HEK293 (cell line): ENCODE measurements at regions not wholly inside any gene's neighbourhood (a gene's known extent, or its start where the extent isn't known, plus 50 kb on each side); places are given as distances from the start of the nearest gene placed in this dataset.

Experiments used
- CTCF ChIA-PET: fragments of 350-600 bp; formaldehyde crosslinking; extraction: SDS; loops from one replicate; lab custom pipeline; 2021; ENCODE audit warnings: antibody characterized with exemption; lab: Yijun Ruan, JAX
- POLR2A ChIA-PET: fragments of 300-600 bp; formaldehyde crosslinking; extraction: SDS; loops from one replicate; lab custom pipeline; 2020; ENCODE audit warnings: antibody characterized with exemption, inconsistent platforms; lab: Yijun Ruan, JAX
- H3K27ac ChIP-seq: fragments of 200-500 bp; sonication (Bioruptor generic); 2 replicates; pipeline ENCODE4 v1.5.1; 2014; ENCODE audit warnings: low read depth, low read length, control low read depth, inconsistent platforms; ENCODE audit errors: extremely low read depth
- H3K36me3 ChIP-seq, 2 experiments: fragments of 200-500 bp in 1 of 2; sonication (Bioruptor generic) in 1 of 2; 1 replicate in 1 of 2; 2 replicates in 1 of 2; pipeline ENCODE4 v1.5.1; 2014 to 2017; ENCODE audit warnings: inconsistent platforms in 2 of 2, low read length in 2 of 2; ENCODE audit not compliant: control insufficient read depth in 2 of 2, insufficient read depth in 1 of 2
- H3K4me1 ChIP-seq: fragments of 200-500 bp; sonication (Bioruptor generic); 2 replicates; pipeline ENCODE4 v1.5.1; 2014; ENCODE audit warnings: mild to moderate bottlenecking, low read length, inconsistent platforms; ENCODE audit not compliant: control insufficient read depth, insufficient read depth
- H3K4me3 ChIP-seq: 2 replicates; pipeline ENCODE4 v1.5.1; 2011; ENCODE audit warnings: low read depth, mild to moderate bottlenecking, control low read depth, low read length, moderate library complexity
- H3K9me3 ChIP-seq: fragments of 200-500 bp; sonication (Bioruptor generic); 2 replicates; pipeline ENCODE4 v1.5.1; 2014; ENCODE audit warnings: low read depth, low read length, inconsistent platforms; ENCODE audit not compliant: control insufficient read depth, insufficient read depth
- BCL11A ChIP-seq: fragments of 450-650 bp; formaldehyde crosslinking; IDR thresholded peaks from 2 replicates; pipeline ENCODE4 v1.5.1; 2016; ENCODE audit warnings: low read depth, missing biosample characterization, missing genetic modification characterization
- KLF16 ChIP-seq: fragments of 450-650 bp; formaldehyde crosslinking; IDR thresholded peaks from 2 replicates; pipeline ENCODE4 v1.5.1; 2017; ENCODE audit warnings: missing biosample characterization, missing genetic modification characterization
- OSR2 ChIP-seq: fragments of 450-650 bp; formaldehyde crosslinking; IDR thresholded peaks from 2 replicates; pipeline ENCODE4 v1.5.1; 2016; ENCODE audit warnings: missing biosample characterization, missing genetic modification characterization
- OVOL3 ChIP-seq: fragments of 450-650 bp; formaldehyde crosslinking; IDR thresholded peaks from 2 replicates; pipeline ENCODE4 v1.5.1; 2016; ENCODE audit warnings: missing biosample characterization, missing genetic modification characterization
- SP3 ChIP-seq: fragments of 450-650 bp; formaldehyde crosslinking; IDR thresholded peaks from 2 replicates; pipeline ENCODE4 v1.5.1; 2016; ENCODE audit warnings: missing biosample characterization, missing genetic modification characterization
- ZNF16 ChIP-seq: fragments of 450-650 bp; formaldehyde crosslinking; IDR thresholded peaks from 2 replicates; pipeline ENCODE4 v1.5.1; 2016; ENCODE audit warnings: low read depth, missing biosample characterization, missing genetic modification characterization
- ZNF341 ChIP-seq: fragments of 450-650 bp; formaldehyde crosslinking; IDR thresholded peaks from 2 replicates; pipeline ENCODE4; 2016; ENCODE audit warnings: low read depth, missing biosample characterization, missing genetic modification characterization
- ZNF433 ChIP-seq: fragments of 450-650 bp; formaldehyde crosslinking; IDR thresholded peaks from 2 replicates; pipeline ENCODE4 v1.5.1; 2016; ENCODE audit warnings: missing biosample characterization, missing genetic modification characterization, low read depth
- ZNF510 ChIP-seq: fragments of 450-650 bp; formaldehyde crosslinking; IDR thresholded peaks from 2 replicates; pipeline ENCODE4 v1.5.1; 2018; ENCODE audit warnings: mild to moderate bottlenecking, missing genetic modification characterization, missing biosample characterization; ENCODE audit not compliant: insufficient replicate concordance
- ZNF596 ChIP-seq: fragments of 450-650 bp; IDR thresholded peaks from 2 replicates; pipeline ENCODE4 v1.5.0; 2018; ENCODE audit warnings: missing biosample characterization, mild to moderate bottlenecking, missing genetic modification characterization, moderate library complexity
- TF ChIP-seq, protein P1 (sequence below): fragments of 450-650 bp; formaldehyde crosslinking; IDR thresholded peaks from 2 replicates; pipeline ENCODE4 v1.5.1; 2016; ENCODE audit warnings: missing biosample characterization, missing genetic modification characterization
- TF ChIP-seq, protein P2 (sequence below): fragments of 450-650 bp; formaldehyde crosslinking; conservative IDR thresholded peaks from 2 replicates; pipeline ENCODE4 v1.5.1; 2016; ENCODE audit warnings: low read depth, missing biosample characterization, missing genetic modification characterization
- TF ChIP-seq, protein P3 (sequence below): fragments of 450-650 bp; formaldehyde crosslinking; IDR thresholded peaks from 2 replicates; pipeline ENCODE4 v1.5.1; 2016; ENCODE audit warnings: missing biosample characterization, missing genetic modification characterization
- TF ChIP-seq, protein P4 (sequence below): IDR thresholded peaks from 2 replicates; pipeline ENCODE4 v1.6.1; 2011; ENCODE audit warnings: mild to moderate bottlenecking, low read depth, low read length, borderline replicate concordance
- TF ChIP-seq, protein P5 (sequence below): fragments of 450-650 bp; formaldehyde crosslinking; IDR thresholded peaks from 2 replicates; pipeline ENCODE4 v1.5.1; 2017; ENCODE audit warnings: missing biosample characterization, missing genetic modification characterization
- TF ChIP-seq, protein P6 (sequence below): fragments of 450-650 bp; formaldehyde crosslinking; IDR thresholded peaks from 2 replicates; pipeline ENCODE4 v1.5.1; 2017; ENCODE audit warnings: missing biosample characterization, mild to moderate bottlenecking, missing genetic modification characterization, moderate library complexity
- TF ChIP-seq, protein P7 (sequence below): fragments of 450-650 bp; formaldehyde crosslinking; IDR thresholded peaks from 2 replicates; pipeline ENCODE4 v1.5.1; 2016; ENCODE audit warnings: missing biosample characterization, missing genetic modification characterization
- TF ChIP-seq, protein P8 (sequence below): fragments of 450-650 bp; formaldehyde crosslinking; IDR thresholded peaks from 2 replicates; pipeline ENCODE4 v1.5.1; 2017; ENCODE audit warnings: missing biosample characterization, missing genetic modification characterization
- TF ChIP-seq, protein P9 (sequence below): fragments of 450-650 bp; formaldehyde crosslinking; IDR thresholded peaks from 2 replicates; pipeline ENCODE4 v1.5.1; 2016; ENCODE audit warnings: missing biosample characterization, missing genetic modification characterization

DNA sequence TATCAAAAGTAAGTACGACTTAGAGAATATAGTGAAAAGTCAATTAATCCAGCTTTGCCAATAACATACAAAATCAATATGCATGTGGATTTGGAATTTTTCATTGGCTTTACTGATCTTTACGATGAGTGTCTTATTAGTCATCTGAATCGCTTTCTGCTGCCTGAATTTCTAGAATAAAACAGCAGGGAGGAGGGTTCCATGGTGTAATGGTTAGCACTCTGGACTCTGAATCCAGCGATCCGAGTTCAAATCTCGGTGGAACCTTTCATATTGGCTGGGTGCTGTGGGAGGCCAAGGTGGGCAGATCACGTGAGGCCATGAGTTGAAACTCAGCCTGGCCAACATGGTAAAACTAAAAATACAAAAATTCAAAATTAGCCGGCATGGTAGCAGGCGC is 448.8 kb downstream of the RNF144B start:
- POLR2A ChIA-PET = no interaction called here
- Histone ChIP-seq H3K36me3 (no peaks in the 10 kb centered on the region), H3K9me3 (no peaks in the 10 kb centered on the region), H3K4me1 (no peaks in the 10 kb centered on the region), H3K4me3 (no peak overlapping the region), H3K27ac (no peak overlapping the region)
- TF ChIP-seq ZNF433 (tag by site-specific recombination) (no peak), SP3 (tag by site-specific recombination) (no peak), ZNF341 (no peak), OSR2 (tag by site-specific recombination) (no peak), OVOL3 (no peak), BCL11A (no peak), ZNF596 (no peak), ZNF16 (tag by site-specific recombination) (no peak), ZNF510 (tag by site-specific recombination) (no peak), KLF16 (tag by site-specific recombination) (no peak)
- TF ChIP-seq, protein P1, sequence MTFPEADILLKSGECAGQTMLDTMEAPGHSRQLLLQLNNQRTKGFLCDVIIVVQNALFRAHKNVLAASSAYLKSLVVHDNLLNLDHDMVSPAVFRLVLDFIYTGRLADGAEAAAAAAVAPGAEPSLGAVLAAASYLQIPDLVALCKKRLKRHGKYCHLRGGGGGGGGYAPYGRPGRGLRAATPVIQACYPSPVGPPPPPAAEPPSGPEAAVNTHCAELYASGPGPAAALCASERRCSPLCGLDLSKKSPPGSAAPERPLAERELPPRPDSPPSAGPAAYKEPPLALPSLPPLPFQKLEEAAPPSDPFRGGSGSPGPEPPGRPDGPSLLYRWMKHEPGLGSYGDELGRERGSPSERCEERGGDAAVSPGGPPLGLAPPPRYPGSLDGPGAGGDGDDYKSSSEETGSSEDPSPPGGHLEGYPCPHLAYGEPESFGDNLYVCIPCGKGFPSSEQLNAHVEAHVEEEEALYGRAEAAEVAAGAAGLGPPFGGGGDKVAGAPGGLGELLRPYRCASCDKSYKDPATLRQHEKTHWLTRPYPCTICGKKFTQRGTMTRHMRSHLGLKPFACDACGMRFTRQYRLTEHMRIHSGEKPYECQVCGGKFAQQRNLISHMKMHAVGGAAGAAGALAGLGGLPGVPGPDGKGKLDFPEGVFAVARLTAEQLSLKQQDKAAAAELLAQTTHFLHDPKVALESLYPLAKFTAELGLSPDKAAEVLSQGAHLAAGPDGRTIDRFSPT (tag by site-specific recombination) = no peak
- TF ChIP-seq, protein P2, sequence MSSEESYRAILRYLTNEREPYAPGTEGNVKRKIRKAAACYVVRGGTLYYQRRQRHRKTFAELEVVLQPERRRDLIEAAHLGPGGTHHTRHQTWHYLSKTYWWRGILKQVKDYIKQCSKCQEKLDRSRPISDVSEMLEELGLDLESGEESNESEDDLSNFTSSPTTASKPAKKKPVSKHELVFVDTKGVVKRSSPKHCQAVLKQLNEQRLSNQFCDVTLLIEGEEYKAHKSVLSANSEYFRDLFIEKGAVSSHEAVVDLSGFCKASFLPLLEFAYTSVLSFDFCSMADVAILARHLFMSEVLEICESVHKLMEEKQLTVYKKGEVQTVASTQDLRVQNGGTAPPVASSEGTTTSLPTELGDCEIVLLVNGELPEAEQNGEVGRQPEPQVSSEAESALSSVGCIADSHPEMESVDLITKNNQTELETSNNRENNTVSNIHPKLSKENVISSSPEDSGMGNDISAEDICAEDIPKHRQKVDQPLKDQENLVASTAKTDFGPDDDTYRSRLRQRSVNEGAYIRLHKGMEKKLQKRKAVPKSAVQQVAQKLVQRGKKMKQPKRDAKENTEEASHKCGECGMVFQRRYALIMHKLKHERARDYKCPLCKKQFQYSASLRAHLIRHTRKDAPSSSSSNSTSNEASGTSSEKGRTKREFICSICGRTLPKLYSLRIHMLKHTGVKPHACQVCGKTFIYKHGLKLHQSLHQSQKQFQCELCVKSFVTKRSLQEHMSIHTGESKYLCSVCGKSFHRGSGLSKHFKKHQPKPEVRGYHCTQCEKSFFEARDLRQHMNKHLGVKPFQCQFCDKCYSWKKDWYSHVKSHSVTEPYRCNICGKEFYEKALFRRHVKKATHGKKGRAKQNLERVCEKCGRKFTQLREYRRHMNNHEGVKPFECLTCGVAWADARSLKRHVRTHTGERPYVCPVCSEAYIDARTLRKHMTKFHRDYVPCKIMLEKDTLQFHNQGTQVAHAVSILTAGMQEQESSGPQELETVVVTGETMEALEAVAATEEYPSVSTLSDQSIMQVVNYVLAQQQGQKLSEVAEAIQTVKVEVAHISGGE = no peak
- TF ChIP-seq, protein P3, sequence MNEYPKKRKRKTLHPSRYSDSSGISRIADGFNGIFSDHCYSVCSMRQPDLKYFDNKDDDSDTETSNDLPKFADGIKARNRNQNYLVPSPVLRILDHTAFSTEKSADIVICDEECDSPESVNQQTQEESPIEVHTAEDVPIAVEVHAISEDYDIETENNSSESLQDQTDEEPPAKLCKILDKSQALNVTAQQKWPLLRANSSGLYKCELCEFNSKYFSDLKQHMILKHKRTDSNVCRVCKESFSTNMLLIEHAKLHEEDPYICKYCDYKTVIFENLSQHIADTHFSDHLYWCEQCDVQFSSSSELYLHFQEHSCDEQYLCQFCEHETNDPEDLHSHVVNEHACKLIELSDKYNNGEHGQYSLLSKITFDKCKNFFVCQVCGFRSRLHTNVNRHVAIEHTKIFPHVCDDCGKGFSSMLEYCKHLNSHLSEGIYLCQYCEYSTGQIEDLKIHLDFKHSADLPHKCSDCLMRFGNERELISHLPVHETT = no peak
- TF ChIP-seq, protein P4, sequence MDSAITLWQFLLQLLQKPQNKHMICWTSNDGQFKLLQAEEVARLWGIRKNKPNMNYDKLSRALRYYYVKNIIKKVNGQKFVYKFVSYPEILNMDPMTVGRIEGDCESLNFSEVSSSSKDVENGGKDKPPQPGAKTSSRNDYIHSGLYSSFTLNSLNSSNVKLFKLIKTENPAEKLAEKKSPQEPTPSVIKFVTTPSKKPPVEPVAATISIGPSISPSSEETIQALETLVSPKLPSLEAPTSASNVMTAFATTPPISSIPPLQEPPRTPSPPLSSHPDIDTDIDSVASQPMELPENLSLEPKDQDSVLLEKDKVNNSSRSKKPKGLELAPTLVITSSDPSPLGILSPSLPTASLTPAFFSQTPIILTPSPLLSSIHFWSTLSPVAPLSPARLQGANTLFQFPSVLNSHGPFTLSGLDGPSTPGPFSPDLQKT = no peak
- TF ChIP-seq, protein P5, sequence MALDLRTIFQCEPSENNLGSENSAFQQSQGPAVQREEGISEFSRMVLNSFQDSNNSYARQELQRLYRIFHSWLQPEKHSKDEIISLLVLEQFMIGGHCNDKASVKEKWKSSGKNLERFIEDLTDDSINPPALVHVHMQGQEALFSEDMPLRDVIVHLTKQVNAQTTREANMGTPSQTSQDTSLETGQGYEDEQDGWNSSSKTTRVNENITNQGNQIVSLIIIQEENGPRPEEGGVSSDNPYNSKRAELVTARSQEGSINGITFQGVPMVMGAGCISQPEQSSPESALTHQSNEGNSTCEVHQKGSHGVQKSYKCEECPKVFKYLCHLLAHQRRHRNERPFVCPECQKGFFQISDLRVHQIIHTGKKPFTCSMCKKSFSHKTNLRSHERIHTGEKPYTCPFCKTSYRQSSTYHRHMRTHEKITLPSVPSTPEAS (tag by site-specific recombination) = no peak
- TF ChIP-seq, protein P6, sequence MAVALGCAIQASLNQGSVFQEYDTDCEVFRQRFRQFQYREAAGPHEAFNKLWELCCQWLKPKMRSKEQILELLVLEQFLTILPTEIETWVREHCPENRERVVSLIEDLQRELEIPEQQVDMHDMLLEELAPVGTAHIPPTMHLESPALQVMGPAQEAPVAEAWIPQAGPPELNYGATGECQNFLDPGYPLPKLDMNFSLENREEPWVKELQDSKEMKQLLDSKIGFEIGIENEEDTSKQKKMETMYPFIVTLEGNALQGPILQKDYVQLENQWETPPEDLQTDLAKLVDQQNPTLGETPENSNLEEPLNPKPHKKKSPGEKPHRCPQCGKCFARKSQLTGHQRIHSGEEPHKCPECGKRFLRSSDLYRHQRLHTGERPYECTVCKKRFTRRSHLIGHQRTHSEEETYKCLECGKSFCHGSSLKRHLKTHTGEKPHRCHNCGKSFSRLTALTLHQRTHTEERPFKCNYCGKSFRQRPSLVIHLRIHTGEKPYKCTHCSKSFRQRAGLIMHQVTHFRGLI (tag by site-specific recombination) = no peak
- TF ChIP-seq, protein P7, sequence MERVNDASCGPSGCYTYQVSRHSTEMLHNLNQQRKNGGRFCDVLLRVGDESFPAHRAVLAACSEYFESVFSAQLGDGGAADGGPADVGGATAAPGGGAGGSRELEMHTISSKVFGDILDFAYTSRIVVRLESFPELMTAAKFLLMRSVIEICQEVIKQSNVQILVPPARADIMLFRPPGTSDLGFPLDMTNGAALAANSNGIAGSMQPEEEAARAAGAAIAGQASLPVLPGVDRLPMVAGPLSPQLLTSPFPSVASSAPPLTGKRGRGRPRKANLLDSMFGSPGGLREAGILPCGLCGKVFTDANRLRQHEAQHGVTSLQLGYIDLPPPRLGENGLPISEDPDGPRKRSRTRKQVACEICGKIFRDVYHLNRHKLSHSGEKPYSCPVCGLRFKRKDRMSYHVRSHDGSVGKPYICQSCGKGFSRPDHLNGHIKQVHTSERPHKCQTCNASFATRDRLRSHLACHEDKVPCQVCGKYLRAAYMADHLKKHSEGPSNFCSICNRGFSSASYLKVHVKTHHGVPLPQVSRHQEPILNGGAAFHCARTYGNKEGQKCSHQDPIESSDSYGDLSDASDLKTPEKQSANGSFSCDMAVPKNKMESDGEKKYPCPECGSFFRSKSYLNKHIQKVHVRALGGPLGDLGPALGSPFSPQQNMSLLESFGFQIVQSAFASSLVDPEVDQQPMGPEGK (tag by site-specific recombination) = no peak
- TF ChIP-seq, protein P8, sequence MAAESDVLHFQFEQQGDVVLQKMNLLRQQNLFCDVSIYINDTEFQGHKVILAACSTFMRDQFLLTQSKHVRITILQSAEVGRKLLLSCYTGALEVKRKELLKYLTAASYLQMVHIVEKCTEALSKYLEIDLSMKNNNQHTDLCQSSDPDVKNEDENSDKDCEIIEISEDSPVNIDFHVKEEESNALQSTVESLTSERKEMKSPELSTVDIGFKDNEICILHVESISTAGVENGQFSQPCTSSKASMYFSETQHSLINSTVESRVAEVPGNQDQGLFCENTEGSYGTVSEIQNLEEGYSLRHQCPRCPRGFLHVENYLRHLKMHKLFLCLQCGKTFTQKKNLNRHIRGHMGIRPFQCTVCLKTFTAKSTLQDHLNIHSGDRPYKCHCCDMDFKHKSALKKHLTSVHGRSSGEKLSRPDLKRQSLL (tag by site-specific recombination) = no peak
- TF ChIP-seq, protein P9, sequence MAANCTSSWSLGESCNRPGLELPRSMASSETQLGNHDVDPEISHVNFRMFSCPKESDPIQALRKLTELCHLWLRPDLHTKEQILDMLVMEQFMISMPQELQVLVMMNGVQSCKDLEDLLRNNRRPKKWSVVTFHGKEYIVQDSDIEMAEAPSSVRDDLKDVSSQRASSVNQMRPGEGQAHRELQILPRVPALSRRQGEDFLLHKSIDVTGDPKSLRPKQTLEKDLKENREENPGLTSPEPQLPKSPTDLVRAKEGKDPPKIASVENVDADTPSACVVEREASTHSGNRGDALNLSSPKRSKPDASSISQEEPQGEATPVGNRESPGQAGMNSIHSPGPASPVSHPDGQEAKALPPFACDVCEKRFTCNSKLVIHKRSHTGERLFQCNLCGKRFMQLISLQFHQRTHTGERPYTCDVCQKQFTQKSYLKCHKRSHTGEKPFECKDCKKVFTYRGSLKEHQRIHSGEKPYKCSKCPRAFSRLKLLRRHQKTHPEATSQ = no peak
- CTCF ChIA-PET = interaction anchor here (0.7 kb wide), 1 partner anchor 150 kb away, joined by 4 read pairs; no protein-coding TSS in a partner anchor
